Activated B cell treated with CpG ODN at 0.5 μM for 24 hours (primary cell): ENCODE measurements at regions not wholly inside any gene's neighbourhood (a gene's known extent, or its start where the extent isn't known, plus 50 kb on each side); places are given as distances from the start of the nearest gene placed in this dataset.
"Not testable (repeated sequence)": the region's sequence is repeated elsewhere in the genome, so short reads cannot be mapped to it uniquely, and the experiment has no call there.

Experiments
- ATAC-seq: fragments of 200-7000 bp; cut with Tn5 transposase; one replicate; pipeline ENCODE4 v1.10.0; 2021; ENCODE audit warnings: low read depth, mild to moderate bottlenecking, moderate library complexity
- CTCF ChIA-PET: fragments of 350-600 bp; sonication (Branson Sonifier 250); formaldehyde crosslinking; loops from one replicate; lab custom pipeline; 2021; ENCODE audit warnings: antibody characterized with exemption; lab: Charles Lee
- POLR2A ChIA-PET: fragments of 350-600 bp; sonication (Branson Sonifier 250); formaldehyde crosslinking; loops from one replicate; lab custom pipeline; 2021; ENCODE audit warnings: antibody characterized with exemption; lab: Charles Lee
- DNase-seq: peaks from one replicate; pipeline ENCODE4 v3.0.0; 2022
- H3K27ac Mint-ChIP-seq: one replicate; pipeline ENCODE4 v1.8.0; 2020; ENCODE audit warnings: mixed read lengths
- H3K27me3 Mint-ChIP-seq: one replicate; pipeline ENCODE4 v1.8.0; 2021; ENCODE audit warnings: mixed read lengths
- H3K36me3 Mint-ChIP-seq: one replicate; pipeline ENCODE4 v1.8.0; 2021; ENCODE audit warnings: low read depth, mixed read lengths
- H3K4me1 Mint-ChIP-seq: one replicate; pipeline ENCODE4 v1.8.0; 2021; ENCODE audit warnings: mixed read lengths
- H3K4me3 Mint-ChIP-seq: one replicate; pipeline ENCODE4 v1.8.0; 2020; ENCODE audit warnings: mild to moderate bottlenecking, mixed read lengths
- H3K9me3 Mint-ChIP-seq: one replicate; pipeline ENCODE4 v1.8.0; 2020; ENCODE audit warnings: mixed read lengths
- intact Hi-C: fragments of 100-400 bp; cut with micrococcal nuclease; formaldehyde crosslinking; loops from one replicate; pipeline ENCODE4 v1.15.1; 2024
- TF ChIP-seq, protein P1 (sequence below): fragments of 200-600 bp; IDR thresholded peaks from one replicate; pipeline ENCODE4 v1.8.0; 2022; ENCODE audit warnings: antibody characterized with exemption, mild to moderate bottlenecking

DNA sequence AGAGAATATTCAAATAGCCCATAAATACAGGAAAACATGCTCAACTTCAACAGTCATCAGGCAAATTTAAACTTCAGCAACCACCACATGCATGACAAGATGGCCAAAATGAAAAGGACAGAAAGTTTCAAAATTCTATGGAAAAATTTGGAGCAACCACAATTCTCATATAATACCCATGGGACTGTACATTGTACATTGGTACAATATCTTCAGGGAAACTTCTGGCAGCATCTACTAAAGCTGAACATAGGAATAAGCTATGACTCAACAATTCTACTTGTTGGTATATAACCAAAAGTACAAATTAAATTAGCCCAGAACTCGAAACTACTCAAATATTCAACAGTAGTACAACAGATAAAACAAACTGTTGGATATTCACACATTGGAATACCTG, 847.6 kb downstream of the TBL1XR1 start:
- ATAC-seq (no peak), DNase-seq (no peak)
- Mint-ChIP-seq H3K36me3 (no peaks in the 10 kb centered on the region), H3K27ac (no peak overlapping the region), H3K9me3 (peaks cover 2% of the 10 kb centered on the region), H3K4me1 (no peaks in the 10 kb centered on the region), H3K27me3 (no peaks in the 10 kb centered on the region), H3K4me3 (no peak overlapping the region)
- ChIA-PET CTCF (no interaction called here), POLR2A (no interaction called here)
- intact Hi-C loops = no loop called here
- TF ChIP-seq, protein P1, sequence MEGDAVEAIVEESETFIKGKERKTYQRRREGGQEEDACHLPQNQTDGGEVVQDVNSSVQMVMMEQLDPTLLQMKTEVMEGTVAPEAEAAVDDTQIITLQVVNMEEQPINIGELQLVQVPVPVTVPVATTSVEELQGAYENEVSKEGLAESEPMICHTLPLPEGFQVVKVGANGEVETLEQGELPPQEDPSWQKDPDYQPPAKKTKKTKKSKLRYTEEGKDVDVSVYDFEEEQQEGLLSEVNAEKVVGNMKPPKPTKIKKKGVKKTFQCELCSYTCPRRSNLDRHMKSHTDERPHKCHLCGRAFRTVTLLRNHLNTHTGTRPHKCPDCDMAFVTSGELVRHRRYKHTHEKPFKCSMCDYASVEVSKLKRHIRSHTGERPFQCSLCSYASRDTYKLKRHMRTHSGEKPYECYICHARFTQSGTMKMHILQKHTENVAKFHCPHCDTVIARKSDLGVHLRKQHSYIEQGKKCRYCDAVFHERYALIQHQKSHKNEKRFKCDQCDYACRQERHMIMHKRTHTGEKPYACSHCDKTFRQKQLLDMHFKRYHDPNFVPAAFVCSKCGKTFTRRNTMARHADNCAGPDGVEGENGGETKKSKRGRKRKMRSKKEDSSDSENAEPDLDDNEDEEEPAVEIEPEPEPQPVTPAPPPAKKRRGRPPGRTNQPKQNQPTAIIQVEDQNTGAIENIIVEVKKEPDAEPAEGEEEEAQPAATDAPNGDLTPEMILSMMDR = no peak

DNA sequence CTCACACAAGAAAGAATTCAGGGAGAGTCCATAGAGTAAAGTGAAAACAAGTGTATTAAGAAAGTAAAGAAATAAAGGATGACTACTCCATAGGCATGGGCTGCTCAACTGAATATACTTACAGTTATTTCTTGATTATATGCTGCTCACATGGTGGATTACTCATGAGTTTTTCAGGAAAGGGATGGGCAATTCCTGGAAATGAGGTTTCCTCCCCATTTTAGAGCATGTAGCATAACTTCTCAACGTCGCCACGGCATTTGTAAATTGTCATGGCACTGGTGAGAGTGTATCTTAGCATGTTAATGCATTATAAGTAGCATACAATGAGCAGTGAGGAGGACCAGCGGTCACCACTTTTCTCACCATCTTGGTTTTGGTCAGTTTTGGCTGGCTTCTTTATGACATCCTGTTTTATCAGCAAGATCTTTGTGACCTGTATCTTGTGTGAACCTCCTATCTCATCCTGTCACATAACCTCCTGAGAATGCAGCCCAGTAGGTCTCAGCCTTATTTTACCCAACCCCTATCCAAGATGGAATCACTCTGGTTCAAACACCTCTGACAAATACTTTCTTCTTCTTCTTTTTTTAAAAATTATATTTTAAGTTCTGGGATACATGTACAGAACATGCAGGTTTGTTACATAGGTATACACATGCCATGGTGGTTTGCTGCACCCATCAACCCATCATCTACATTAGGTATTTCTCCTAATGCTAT, 849.7 kb downstream of the TBL1XR1 start:
- intact Hi-C loops = no loop called here
- Mint-ChIP-seq H3K4me3 (no peak overlapping the region), H3K9me3 (peaks cover 4% of the 10 kb centered on the region), H3K4me1 (no peaks in the 10 kb centered on the region), H3K27ac (no peak overlapping the region), H3K27me3 (no peaks in the 10 kb centered on the region), H3K36me3 (no peaks in the 10 kb centered on the region)
- CTCF ChIA-PET = no interaction called here
- TF ChIP-seq, protein P1 = no peak
- DNase-seq (no peak), ATAC-seq (no peak)
- POLR2A ChIA-PET = no interaction called here

DNA sequence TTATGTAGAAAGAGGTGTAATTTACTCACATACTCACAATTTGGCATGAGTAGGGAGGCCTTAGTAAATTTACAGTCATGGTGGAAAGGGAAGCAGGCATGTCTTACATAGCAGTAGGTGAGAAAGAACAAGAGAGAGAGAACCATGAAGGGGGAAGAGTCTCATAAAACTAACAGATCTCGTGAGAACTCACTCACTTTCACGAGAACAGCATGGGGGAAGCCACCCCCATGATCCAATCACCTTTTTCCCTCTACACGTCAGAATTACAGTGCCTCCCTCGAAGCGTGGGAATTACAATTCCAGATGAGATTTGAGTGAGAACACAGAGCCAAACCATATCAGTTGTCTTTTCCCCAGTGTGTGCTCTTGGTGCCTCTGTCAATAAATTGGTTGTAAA, 855.3 kb downstream of the TBL1XR1 start:
- TF ChIP-seq, protein P1 = no peak
- no peaks in the 10 kb centered on the region for H3K36me3 Mint-ChIP-seq
- no peaks in the 10 kb centered on the region for H3K27me3 Mint-ChIP-seq
- ChIA-PET POLR2A (no interaction called here), CTCF (no interaction called here)
- no peak overlapping the region for H3K4me3 Mint-ChIP-seq
- H3K27ac Mint-ChIP-seq = no peak overlapping the region
- no peak for ATAC-seq
- DNase-seq = no peak
- H3K9me3 Mint-ChIP-seq = peaks cover 8% of the 10 kb centered on the region
- H3K4me1 Mint-ChIP-seq = no peaks in the 10 kb centered on the region
- intact Hi-C loops = no loop called here

DNA sequence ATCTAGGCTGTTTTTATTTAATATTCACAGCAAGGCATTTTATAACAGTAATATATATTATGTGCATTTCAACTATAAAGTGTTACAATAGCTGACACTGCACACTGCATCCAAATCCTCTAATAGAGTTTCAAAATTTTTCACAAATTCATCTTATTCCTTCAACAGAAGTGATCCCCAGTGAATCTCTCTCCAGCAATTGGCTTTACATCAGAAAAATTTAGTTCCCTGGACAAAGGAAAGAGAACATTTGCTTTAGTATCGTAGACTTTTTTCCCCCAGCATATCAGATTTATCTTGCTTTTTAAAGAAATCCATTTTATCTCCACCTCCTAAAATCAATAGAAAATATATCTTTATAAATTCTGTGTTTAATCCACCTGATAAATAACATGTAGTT, 868.6 kb downstream of the TBL1XR1 start:
- peaks cover 2% of the 10 kb centered on the region for H3K9me3 Mint-ChIP-seq
- H3K4me1 Mint-ChIP-seq = no peaks in the 10 kb centered on the region
- H3K27me3 Mint-ChIP-seq = no peaks in the 10 kb centered on the region
- ChIA-PET POLR2A (no interaction called here), CTCF (no interaction called here)
- no peak overlapping the region for H3K27ac Mint-ChIP-seq
- TF ChIP-seq, protein P1 = no peak
- H3K36me3 Mint-ChIP-seq = no peaks in the 10 kb centered on the region
- ATAC-seq = no peak
- intact Hi-C loops = no loop called here
- no peak for DNase-seq
- H3K4me3 Mint-ChIP-seq = no peak overlapping the region

DNA sequence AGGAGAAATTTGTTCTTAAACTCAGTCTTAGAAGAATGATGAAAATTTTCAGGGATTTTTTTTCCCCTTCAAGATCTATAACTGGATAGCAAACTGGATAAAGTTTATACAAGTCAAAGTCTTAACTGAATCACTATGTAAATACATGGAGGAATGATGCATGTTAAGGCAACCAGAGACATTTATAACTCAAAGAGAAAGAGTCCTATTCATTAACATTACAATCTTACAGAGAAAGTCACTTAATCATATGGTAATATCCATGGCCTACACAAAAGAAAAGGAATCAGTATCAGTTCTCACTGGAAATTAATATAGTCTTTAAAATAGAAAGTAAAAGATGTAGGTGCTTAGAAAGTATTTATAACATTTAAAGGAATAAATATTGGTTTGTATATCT, 869.1 kb downstream of the TBL1XR1 start:
- H3K36me3 Mint-ChIP-seq = no peaks in the 10 kb centered on the region
- H3K4me1 Mint-ChIP-seq = no peaks in the 10 kb centered on the region
- peaks cover 2% of the 10 kb centered on the region for H3K9me3 Mint-ChIP-seq
- no peaks in the 10 kb centered on the region for H3K27me3 Mint-ChIP-seq
- ChIA-PET CTCF (no interaction called here), POLR2A (no interaction called here)
- DNase-seq (no peak), ATAC-seq (no peak)
- TF ChIP-seq, protein P1 = no peak
- intact Hi-C loops = no loop called here
- no peak overlapping the region for H3K27ac Mint-ChIP-seq
- H3K4me3 Mint-ChIP-seq = no peak overlapping the region

DNA sequence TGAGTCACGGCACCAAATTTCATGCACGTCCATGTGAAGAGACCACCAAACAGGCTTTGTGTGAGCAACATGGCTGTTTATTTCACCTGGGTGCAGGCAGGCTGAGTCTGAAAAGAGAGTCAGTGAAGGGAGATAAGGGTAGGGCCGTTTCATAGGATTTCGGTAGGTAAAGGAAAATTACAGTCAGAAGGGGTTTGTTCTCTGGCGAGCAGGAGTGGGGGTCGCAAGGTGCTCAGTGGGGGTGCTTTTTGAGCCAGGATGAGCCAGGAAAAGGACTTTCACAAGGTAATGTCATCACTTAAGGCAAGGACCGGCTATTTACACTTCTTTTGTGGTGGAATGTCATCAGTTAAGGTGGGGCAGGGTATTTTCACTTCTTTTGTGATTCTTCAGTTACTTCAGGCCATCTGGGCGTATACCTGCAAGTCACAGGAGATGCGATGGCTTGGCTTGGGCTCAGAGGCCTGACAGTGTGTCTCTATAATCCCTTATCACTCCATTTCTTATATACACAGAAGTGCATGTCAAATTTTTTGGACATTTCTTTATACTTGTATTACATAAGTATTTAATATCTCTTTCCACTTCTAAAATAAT, 870.3 kb downstream of the TBL1XR1 start:
- CTCF ChIA-PET = not testable (repeated sequence)

DNA sequence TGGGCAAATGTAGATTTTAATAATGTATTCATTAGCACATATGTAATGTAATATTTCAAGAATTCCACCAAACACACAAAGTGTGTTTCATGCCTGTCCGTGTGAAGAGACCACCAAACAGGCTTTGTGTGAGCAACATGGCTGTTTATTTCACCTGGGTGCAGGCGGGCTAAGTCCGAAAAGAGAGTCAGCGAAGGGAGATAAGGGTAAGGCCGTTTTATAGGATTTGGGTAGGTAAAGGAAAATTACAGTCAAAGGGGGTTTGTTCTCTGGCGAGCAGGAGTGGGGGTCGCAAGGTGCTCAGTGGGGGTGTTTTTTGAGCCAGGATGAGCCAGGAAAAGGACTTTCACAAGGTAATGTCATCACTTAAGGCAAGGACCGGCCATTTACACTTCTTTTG, 875.8 kb downstream of the TBL1XR1 start:
- H3K36me3 Mint-ChIP-seq, H3K27me3 Mint-ChIP-seq, H3K4me1 Mint-ChIP-seq, CTCF ChIA-PET, H3K4me3 Mint-ChIP-seq, intact Hi-C loops, ATAC-seq, POLR2A ChIA-PET, H3K9me3 Mint-ChIP-seq, H3K27ac Mint-ChIP-seq, DNase-seq: not testable (repeated sequence)

More for the DNA sequence above, 870.3 kb downstream of the TBL1XR1 start:
- H3K4me3 Mint-ChIP-seq, DNase-seq, POLR2A ChIA-PET, H3K4me1 Mint-ChIP-seq, H3K27me3 Mint-ChIP-seq, H3K36me3 Mint-ChIP-seq, H3K27ac Mint-ChIP-seq, ATAC-seq, intact Hi-C loops, H3K9me3 Mint-ChIP-seq: not testable (repeated sequence)
